GM13977 (cell line): ENCODE measurements at regions not wholly inside any gene's neighbourhood (a gene's known extent, or its start where the extent isn't known, plus 50 kb on each side); places are given as distances from the start of the nearest gene placed in this dataset.

Experiments
- DNase-seq: peaks from one replicate; pipeline ENCODE4 v3.0.0; 2012; ENCODE audit warnings: low spot score
- in situ Hi-C: fragments of 300-500 bp; cut with MboI; formaldehyde crosslinking; loops from one replicate; pipeline ENCODE4 v1.12.0; 2022; ENCODE audit warnings: low sequenced_read_pairs, low pct_unique_long_range_greater_than_20kb, mixed read lengths, inconsistent platforms; ENCODE audit not compliant: unreplicated experiment
- TF ChIP-seq, protein P1 (sequence below): IDR thresholded peaks from 2 replicates; pipeline ENCODE4 v1.5.1; 2012; ENCODE audit warnings: mild to moderate bottlenecking, control low read depth; ENCODE audit not compliant: insufficient read depth; ENCODE audit errors: extremely low read depth, missing control alignments

- TF ChIP-seq, protein P1, sequence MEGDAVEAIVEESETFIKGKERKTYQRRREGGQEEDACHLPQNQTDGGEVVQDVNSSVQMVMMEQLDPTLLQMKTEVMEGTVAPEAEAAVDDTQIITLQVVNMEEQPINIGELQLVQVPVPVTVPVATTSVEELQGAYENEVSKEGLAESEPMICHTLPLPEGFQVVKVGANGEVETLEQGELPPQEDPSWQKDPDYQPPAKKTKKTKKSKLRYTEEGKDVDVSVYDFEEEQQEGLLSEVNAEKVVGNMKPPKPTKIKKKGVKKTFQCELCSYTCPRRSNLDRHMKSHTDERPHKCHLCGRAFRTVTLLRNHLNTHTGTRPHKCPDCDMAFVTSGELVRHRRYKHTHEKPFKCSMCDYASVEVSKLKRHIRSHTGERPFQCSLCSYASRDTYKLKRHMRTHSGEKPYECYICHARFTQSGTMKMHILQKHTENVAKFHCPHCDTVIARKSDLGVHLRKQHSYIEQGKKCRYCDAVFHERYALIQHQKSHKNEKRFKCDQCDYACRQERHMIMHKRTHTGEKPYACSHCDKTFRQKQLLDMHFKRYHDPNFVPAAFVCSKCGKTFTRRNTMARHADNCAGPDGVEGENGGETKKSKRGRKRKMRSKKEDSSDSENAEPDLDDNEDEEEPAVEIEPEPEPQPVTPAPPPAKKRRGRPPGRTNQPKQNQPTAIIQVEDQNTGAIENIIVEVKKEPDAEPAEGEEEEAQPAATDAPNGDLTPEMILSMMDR = no peak
- in situ Hi-C loops = no loop called here
- DNase-seq = no peak
Observed at GRCh38 chr7:33842150-33842549, 63.2 kb upstream of the BMPER start.

DNA sequence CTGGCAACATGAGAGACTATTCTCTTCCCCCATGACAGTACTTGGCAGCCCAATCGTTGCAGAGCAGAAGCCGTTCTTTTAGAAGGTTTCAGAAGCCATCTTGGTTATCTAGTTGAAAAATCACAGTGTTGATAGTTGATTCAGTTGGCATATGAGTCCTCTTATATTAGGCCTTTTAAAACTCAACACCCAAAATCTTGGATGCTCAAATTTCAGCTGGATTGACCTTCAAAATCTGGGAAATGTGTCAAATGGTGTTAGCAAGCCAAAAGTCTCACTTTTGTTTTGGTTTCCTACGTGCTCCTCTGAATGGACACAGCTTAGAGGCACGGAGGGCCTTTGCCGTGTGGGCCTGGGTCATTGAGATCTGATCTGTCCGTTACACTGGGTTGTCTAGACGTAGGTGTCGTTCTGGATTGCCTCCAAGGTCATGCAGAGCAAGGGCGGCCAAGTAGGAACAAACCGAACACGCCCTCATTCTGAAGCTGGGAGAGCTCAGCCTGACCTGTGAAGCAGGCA lies 59.3 kb upstream of the BMPER start:
- DNase-seq = no peak
- in situ Hi-C loops = no loop called here
- TF ChIP-seq, protein P1 = no peak

- in situ Hi-C loops = no loop called here
- no peak for DNase-seq
- TF ChIP-seq, protein P1 = no peak
Observed at GRCh38 chr7:33849004-33849403, 56.3 kb upstream of the BMPER start.

- TF ChIP-seq, protein P1 = no peak
- in situ Hi-C loops = no loop called here
- no peak for DNase-seq
Observed at GRCh38 chr7:33849971-33850559, 55.3 kb upstream of the BMPER start.

DNA sequence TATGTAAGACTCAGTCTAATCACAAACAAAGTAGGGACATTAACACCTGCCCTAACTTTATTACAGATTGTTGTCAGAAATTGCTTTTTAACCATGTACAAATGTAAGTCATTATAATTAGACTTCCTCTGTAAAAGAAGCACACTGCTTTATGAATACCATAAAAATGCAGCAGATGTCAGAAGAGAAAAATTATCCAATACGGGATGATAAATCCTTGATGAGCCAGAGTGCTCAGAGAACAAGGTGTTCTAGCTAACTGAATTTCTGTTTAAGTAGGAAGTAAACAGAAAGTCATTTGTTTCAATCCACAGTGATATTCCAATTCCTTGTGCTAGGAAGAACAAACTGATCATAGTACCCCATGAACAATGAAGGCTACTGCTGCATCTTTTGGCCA lies 54.6 kb upstream of the BMPER start:
- TF ChIP-seq, protein P1 = no peak
- in situ Hi-C loops = no loop called here
- DNase-seq = no peak

DNA sequence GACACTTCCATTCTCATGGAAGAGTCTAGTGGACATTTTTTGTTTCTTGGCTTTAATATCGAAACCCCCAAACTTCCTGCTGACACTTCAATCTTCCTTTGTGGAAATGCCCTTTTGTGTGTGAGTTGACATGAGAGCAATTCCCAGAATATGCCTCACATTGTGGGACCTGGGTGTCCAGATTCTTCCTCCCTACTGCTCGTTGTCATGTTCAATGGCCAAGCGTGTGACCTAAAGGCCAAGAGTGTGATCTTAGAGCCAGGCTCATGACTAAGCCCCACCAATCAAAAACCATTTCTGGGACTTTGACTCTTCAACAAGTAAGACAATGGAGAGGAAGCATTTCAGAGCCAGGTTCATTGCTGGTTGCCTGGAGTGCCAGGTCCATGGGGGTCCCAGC lies 52.5 kb upstream of the BMPER start:
- TF ChIP-seq, protein P1 = no peak
- DNase-seq = no peak
- in situ Hi-C loops = no loop called here
